ENCODE measurements at regions not wholly inside any gene's neighbourhood (a gene's known extent, or its start where the extent isn't known, plus 50 kb on each side); places are given as distances from the start of the nearest gene placed in this dataset.
"Not testable (repeated sequence)": the region's sequence is repeated elsewhere in the genome, so short reads cannot be mapped to it uniquely, and the experiment has no call there.

DNA sequence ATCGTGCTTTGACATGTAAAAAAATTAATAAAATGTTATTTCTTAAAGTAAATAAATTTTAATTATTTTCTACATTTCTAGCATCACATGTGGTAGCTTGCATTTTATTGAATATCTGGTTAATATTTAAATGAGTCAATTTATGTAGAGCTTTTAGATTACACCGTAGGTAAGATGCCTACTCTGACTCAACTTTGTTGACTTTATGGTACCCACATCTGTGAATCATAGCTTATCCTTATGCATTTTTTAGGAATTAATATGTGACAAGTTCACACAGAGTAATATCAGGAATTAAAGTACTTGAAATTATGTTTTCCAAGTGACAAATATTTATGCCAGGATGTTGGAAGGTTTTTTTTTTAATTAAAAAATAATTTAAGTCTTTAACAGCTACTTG is 120.7 kb downstream of the LEPR start:
- TF ChIP-seq, protein P1, sequence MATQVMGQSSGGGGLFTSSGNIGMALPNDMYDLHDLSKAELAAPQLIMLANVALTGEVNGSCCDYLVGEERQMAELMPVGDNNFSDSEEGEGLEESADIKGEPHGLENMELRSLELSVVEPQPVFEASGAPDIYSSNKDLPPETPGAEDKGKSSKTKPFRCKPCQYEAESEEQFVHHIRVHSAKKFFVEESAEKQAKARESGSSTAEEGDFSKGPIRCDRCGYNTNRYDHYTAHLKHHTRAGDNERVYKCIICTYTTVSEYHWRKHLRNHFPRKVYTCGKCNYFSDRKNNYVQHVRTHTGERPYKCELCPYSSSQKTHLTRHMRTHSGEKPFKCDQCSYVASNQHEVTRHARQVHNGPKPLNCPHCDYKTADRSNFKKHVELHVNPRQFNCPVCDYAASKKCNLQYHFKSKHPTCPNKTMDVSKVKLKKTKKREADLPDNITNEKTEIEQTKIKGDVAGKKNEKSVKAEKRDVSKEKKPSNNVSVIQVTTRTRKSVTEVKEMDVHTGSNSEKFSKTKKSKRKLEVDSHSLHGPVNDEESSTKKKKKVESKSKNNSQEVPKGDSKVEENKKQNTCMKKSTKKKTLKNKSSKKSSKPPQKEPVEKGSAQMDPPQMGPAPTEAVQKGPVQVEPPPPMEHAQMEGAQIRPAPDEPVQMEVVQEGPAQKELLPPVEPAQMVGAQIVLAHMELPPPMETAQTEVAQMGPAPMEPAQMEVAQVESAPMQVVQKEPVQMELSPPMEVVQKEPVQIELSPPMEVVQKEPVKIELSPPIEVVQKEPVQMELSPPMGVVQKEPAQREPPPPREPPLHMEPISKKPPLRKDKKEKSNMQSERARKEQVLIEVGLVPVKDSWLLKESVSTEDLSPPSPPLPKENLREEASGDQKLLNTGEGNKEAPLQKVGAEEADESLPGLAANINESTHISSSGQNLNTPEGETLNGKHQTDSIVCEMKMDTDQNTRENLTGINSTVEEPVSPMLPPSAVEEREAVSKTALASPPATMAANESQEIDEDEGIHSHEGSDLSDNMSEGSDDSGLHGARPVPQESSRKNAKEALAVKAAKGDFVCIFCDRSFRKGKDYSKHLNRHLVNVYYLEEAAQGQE (IDR thresholded peaks at IDR 0.05; ENCODE audit: insufficient replicate concordance, low read depth) = no peak
- no peak for TF ChIP-seq SPI1 (IDR thresholded peaks at IDR 0.05; ENCODE audit: borderline replicate concordance, low read depth)
- TF ChIP-seq, protein P2, sequence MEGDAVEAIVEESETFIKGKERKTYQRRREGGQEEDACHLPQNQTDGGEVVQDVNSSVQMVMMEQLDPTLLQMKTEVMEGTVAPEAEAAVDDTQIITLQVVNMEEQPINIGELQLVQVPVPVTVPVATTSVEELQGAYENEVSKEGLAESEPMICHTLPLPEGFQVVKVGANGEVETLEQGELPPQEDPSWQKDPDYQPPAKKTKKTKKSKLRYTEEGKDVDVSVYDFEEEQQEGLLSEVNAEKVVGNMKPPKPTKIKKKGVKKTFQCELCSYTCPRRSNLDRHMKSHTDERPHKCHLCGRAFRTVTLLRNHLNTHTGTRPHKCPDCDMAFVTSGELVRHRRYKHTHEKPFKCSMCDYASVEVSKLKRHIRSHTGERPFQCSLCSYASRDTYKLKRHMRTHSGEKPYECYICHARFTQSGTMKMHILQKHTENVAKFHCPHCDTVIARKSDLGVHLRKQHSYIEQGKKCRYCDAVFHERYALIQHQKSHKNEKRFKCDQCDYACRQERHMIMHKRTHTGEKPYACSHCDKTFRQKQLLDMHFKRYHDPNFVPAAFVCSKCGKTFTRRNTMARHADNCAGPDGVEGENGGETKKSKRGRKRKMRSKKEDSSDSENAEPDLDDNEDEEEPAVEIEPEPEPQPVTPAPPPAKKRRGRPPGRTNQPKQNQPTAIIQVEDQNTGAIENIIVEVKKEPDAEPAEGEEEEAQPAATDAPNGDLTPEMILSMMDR (IDR thresholded peaks at IDR 0.05; ENCODE audit: insufficient read depth, low read length) = no peak
- no peak overlapping the region for H3K27ac ChIP-seq (replicated peaks)
- DNase-seq (ENCODE audit: low read depth in 1 of 2, low spot score in 1 of 2) = no peak
- H3K4me3 ChIP-seq (replicated peaks; ENCODE audit: insufficient read depth, low read length) = no peak overlapping the region
- H3K27me3 ChIP-seq (ENCODE audit: insufficient read depth, poor library complexity, severe bottlenecking) = no peaks in the 10 kb centered on the region

DNA sequence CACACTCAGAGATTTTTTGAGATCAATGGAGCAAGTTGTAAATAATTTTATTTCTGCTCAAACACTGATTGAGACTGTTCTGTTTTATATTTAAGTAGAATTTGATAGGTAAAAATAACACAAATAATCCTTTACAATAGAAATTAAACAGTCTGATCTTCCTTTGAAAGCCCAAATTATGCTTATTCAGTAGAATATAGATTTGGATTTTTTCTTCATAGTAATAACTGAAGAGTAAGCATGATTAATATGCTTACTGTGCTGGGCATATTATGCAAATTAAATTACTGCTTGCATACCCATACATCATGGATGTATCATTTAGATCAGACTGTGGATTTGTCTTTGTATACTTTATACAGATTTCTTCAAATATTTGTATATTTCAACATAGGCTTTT is 121.4 kb downstream of the LEPR start:
- TF ChIP-seq, protein P1 (IDR thresholded peaks at IDR 0.05; ENCODE audit: insufficient replicate concordance, low read depth) = no peak
- no peak for TF ChIP-seq POLR2AphosphoS5 (IDR thresholded peaks at IDR 0.05; ENCODE audit: low read depth)
- TF ChIP-seq, protein P2 (IDR thresholded peaks at IDR 0.05; ENCODE audit: insufficient read depth, low read length) = no peak
- no peak for TF ChIP-seq GABPA (IDR thresholded peaks at IDR 0.05; ENCODE audit: low read depth)
- TF ChIP-seq SPI1 (IDR thresholded peaks at IDR 0.05; ENCODE audit: borderline replicate concordance, low read depth) = no peak
- no peak overlapping the region for H3K27ac ChIP-seq (replicated peaks)
- no peak overlapping the region for H3K4me3 ChIP-seq (replicated peaks; ENCODE audit: insufficient read depth, low read length)
- DNase-seq (ENCODE audit: low read depth in 1 of 2, low spot score in 1 of 2) = no peak
- no peaks in the 10 kb centered on the region for H3K27me3 ChIP-seq (ENCODE audit: insufficient read depth, poor library complexity, severe bottlenecking)

DNA sequence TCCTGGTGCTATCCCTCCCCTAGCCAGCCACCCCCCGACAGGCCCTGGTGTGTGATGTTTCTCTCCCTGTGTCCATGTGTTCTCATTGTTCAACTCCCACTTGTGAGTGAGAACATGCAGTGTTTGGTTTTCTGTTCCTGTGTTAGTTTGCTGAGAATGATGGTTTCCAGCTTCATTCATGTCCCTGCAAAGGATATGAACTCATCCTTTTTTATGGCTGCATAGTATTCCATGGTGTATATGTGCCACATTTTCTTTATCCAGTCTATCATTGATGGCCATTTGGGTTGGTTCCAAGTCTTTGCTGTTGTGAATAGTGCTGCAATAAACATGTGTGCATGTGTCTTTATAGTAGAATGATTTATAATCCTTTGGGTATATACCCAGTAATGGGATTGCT is 122.1 kb downstream of the LEPR start:
- not testable (repeated sequence) for H3K27me3 ChIP-seq (ENCODE audit: insufficient read depth, poor library complexity, severe bottlenecking); H3K27ac ChIP-seq (replicated peaks); DNase-seq (ENCODE audit: low read depth in 1 of 2, low spot score in 1 of 2); H3K4me3 ChIP-seq (replicated peaks; ENCODE audit: insufficient read depth, low read length)

DNA sequence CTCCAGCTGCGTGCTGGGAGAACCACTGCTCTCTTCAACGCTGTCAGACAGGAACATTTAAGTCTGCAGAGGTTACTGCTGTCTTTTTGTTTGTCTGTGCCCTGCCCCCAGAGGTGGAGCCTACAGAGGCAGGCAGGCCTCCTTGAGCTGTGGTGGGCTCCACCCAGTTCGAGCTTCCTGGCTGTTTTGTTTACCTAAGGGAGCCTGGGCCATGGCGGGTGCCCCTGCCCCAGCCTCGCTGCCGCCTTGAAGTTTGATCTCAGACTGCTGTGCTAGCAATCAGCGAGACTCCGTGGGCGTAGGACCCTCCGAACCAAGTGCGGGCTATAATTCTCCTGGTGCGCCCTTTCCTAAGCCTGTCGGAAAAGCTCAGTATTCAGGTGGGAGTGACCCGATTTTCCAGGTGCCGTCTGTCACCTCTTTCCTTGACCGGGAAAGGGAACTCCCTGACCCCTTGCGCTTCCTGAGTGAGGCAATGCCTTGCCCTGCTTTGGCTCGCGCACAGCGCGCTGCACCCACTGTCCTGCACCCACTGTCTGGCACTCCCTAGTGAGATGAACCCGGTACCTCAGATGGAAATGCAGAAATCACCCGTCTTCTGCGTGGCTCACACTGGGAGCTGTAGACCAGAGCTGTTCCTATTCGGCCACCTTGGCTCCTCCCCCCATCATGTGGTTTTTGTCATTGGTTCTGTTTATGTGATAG is 130.0 kb downstream of the LEPR start:
- not testable (repeated sequence) for DNase-seq (ENCODE audit: low read depth in 1 of 2, low spot score in 1 of 2); H3K4me3 ChIP-seq (replicated peaks; ENCODE audit: insufficient read depth, low read length); H3K27ac ChIP-seq (replicated peaks); H3K27me3 ChIP-seq (ENCODE audit: insufficient read depth, poor library complexity, severe bottlenecking)

DNA sequence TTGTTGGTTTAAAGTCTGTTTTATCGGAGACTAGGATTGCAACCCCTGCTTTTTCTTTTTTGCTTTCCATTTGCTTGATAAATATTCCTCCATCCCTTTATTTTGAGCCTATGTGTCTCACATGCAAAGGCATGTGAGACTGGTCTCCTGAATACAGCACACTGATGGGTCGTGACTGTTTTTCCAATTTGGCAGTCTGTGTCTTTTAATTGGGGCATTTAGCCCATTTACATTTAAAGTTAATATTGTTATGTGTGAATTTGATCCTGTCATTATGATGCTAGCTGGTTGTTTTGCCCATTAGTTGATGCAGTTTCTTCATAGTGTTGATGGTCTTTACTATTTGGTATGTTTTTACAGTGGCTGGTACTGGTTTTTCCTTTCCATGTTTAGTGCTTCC is 132.0 kb downstream of the LEPR start:
- not testable (repeated sequence) for DNase-seq (ENCODE audit: low read depth in 1 of 2, low spot score in 1 of 2); H3K27me3 ChIP-seq (ENCODE audit: insufficient read depth, poor library complexity, severe bottlenecking); H3K4me3 ChIP-seq (replicated peaks; ENCODE audit: insufficient read depth, low read length); H3K27ac ChIP-seq (replicated peaks)

DNA sequence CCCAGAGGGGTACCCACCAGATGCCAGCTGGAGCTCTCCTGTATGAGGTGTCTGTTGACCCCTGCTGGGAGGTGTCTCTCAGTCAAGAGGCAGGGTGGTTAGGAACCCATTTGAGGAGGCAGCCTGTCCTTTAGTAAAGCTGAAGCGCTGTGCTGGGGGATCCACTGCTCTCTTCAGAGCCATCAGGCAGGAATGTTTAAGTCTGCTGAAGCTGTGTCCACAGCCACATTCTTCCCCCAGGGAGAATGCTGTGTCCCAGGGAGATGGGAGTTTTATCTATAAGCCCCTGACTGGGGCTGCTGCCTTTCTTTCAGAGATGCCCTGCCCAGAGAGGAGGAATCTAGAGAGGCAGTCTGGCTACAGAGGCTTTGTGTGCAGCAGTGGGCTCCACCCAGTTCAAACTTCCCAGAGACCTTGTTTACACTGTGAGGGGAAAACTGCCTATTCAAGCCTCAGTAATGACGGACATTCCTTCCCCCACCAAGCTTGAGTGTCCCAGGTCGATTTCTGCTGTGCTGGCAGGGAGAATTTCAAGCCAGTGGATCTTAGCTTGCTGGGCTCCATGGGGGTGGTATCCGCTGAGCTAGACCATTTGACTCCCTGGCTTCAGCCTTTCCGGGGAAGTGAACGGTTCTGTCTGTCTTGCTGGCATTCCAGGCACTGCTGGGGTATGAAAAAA is 133.8 kb downstream of the LEPR start:
- H3K27me3 ChIP-seq (ENCODE audit: insufficient read depth, poor library complexity, severe bottlenecking); DNase-seq (ENCODE audit: low read depth in 1 of 2, low spot score in 1 of 2); H3K27ac ChIP-seq (replicated peaks); H3K4me3 ChIP-seq (replicated peaks; ENCODE audit: insufficient read depth, low read length): not testable (repeated sequence)

Data from HL-60 (cell line).